Testis (tissue), 2 donors: ENCODE measurements at regions not wholly inside any gene's neighbourhood (a gene's known extent, or its start where the extent isn't known, plus 50 kb on each side); places are given as distances from the start of the nearest gene placed in this dataset.
"Not testable (repeated sequence)": the region's sequence is repeated elsewhere in the genome, so short reads cannot be mapped to it uniquely, and the experiment has no call there.

ENCODE experiments used
- DNase-seq: peaks from one replicate; pipeline ENCODE4 v3.0.0-alpha.2; 2019
- H3K27ac ChIP-seq, 2 donors: fragments of 200-600 bp; sonication (generic); one replicate each; pipeline ENCODE4 v1.5.1; 2019
- H3K27me3 ChIP-seq: fragments of 200-600 bp; sonication (generic); one replicate; pipeline ENCODE4 v1.5.1; 2019
- H3K36me3 ChIP-seq: fragments of 200-600 bp; sonication (generic); one replicate; pipeline ENCODE4 v1.5.1; 2017; ENCODE audit warnings: low read depth; ENCODE audit errors: missing control alignments
- H3K4me1 ChIP-seq: fragments of 200-600 bp; sonication (generic); one replicate; pipeline ENCODE4 v1.5.1; 2019
- H3K4me3 ChIP-seq, 2 donors: fragments of 200-600 bp; sonication (generic); one replicate each; pipeline ENCODE4 v1.5.1; 2017 to 2019
- H3K9me3 ChIP-seq: fragments of 200-600 bp; sonication (generic); one replicate; pipeline ENCODE4 v1.5.1; 2017
- POLR2A ChIP-seq: fragments of 450-650 bp; IDR thresholded peaks from one replicate; pipeline ENCODE4 v1.6.1; 2017; ENCODE audit warnings: antibody characterized with exemption, mild to moderate bottlenecking, moderate library complexity
- WGBS, 2 donors: methylation state at CpG; one replicate each; pipeline ENCODE4 v1.1.5; 2018; 5-methylcytosine and 5-hydroxymethylcytosine counted together
- intact Hi-C: fragments of 100-400 bp; cut with DNase I; formaldehyde crosslinking; loops from one replicate; pipeline ENCODE4 v1.15.1; 2023; ENCODE audit warnings: low total_unique reads
- TF ChIP-seq, protein P1 (sequence below), 3 experiments: fragments of 450-650 bp in 2 of 3; fragments of 200-600 bp in 1 of 3; sonication (generic) in 1 of 3; IDR thresholded peaks; one replicate each; pipeline ENCODE4 v1.5.1; 2016 to 2019; ENCODE audit warnings: antibody characterized with exemption in 3 of 3, mild to moderate bottlenecking in 2 of 3, moderate library complexity in 1 of 3

DNA sequence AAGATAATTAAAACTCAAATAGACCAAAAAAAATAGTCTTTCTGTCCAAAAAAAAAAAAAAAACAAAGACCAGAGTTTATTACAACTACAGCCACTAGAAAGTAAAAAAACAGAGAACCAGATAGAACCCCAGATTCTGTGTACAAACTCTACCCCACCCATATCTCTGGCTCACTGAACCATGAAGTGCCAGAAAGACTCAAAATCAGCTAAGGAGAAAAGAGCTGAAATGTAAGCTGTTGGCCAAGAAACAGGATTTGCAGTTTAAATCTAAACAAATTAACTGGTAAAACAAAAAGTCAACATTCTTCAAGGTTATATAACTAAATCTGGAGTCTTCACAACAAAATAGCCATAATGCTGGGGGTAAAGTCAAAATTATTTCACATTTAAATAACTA lies 278.9 kb downstream of the SEC16B start:
- intact Hi-C loops, result no loop called here
- TF ChIP-seq POLR2A, result no peak
- TF ChIP-seq, protein P1, sequence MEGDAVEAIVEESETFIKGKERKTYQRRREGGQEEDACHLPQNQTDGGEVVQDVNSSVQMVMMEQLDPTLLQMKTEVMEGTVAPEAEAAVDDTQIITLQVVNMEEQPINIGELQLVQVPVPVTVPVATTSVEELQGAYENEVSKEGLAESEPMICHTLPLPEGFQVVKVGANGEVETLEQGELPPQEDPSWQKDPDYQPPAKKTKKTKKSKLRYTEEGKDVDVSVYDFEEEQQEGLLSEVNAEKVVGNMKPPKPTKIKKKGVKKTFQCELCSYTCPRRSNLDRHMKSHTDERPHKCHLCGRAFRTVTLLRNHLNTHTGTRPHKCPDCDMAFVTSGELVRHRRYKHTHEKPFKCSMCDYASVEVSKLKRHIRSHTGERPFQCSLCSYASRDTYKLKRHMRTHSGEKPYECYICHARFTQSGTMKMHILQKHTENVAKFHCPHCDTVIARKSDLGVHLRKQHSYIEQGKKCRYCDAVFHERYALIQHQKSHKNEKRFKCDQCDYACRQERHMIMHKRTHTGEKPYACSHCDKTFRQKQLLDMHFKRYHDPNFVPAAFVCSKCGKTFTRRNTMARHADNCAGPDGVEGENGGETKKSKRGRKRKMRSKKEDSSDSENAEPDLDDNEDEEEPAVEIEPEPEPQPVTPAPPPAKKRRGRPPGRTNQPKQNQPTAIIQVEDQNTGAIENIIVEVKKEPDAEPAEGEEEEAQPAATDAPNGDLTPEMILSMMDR (IDR thresholded peaks at IDR 0.05), result no peak
- no peaks in the 10 kb centered on the region for H3K36me3 ChIP-seq

DNA sequence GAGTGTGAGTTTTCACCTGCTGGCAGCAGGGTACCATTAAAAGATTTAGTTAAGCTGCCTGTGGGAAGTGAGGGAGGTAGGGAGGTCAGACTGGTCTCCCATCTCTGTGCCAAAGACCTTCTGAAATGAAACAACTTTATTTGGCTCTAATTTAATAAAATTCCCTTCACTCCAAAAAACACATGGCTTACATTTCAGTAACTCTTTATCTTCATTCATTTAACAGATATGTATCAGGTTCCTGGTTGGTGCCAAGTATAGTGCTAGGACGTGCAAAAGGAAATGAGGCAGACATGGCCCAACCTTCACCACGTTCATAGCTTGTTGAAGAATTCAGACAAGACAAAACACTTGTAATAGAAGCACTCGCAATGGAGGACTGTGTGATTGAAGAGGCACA lies 282.3 kb downstream of the SEC16B start:
- no peak overlapping the region for H3K27ac ChIP-seq

More for the DNA sequence above, 278.9 kb downstream of the SEC16B start:
- no peak overlapping the region for H3K4me3 ChIP-seq
- DNase-seq, result no peak
- no peaks in the 10 kb centered on the region for H3K4me1 ChIP-seq
- no peaks in the 10 kb centered on the region for H3K9me3 ChIP-seq
- no peaks in the 10 kb centered on the region for H3K27me3 ChIP-seq
- H3K27ac ChIP-seq, result no peak overlapping the region

DNA sequence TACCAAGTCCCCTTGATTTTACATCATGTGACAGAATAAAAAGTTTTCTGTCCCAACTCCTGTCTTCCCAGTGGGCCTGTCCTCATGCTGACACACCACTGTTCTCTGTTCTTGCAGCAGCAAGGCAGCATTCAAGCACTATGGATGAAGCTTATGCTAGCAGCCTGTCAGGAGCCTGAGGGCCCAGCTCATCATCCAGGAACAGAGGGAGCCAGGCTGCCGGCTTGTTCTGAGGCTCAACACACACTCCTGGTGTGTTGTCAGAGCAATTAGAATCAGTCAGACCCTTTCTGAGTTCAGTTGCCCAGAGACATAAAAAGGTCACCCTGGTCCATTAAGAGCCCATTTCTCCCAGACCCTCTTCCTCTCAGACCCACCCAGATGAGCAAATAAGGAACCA lies 282.9 kb downstream of the SEC16B start:
- no peaks in the 10 kb centered on the region for H3K36me3 ChIP-seq
- no peaks in the 10 kb centered on the region for H3K9me3 ChIP-seq
- H3K4me3 ChIP-seq, result no peak overlapping the region
- no peaks in the 10 kb centered on the region for H3K4me1 ChIP-seq
- 60 to 67% methylated on average over 1 of the region's 1 CpG for WGBS, 2 donors
- intact Hi-C loops, result no loop called here
- H3K27me3 ChIP-seq, result no peaks in the 10 kb centered on the region
- TF ChIP-seq, protein P1 (IDR thresholded peaks at IDR 0.05), result no peak
- no peak for TF ChIP-seq POLR2A
- no peak overlapping the region for H3K27ac ChIP-seq
- DNase-seq, result no peak

More for the DNA sequence above, 282.3 kb downstream of the SEC16B start:
- WGBS, 2 donors, result 74 to 82% methylated on average over 3 of the region's 3 CpGs
- no peaks in the 10 kb centered on the region for H3K9me3 ChIP-seq
- no peaks in the 10 kb centered on the region for H3K27me3 ChIP-seq
- H3K4me1 ChIP-seq, result no peaks in the 10 kb centered on the region
- TF ChIP-seq, protein P1 (IDR thresholded peaks at IDR 0.05), result no peak
- no peak for TF ChIP-seq POLR2A
- no peaks in the 10 kb centered on the region for H3K36me3 ChIP-seq
- no peak for DNase-seq
- no peak overlapping the region for H3K4me3 ChIP-seq
- intact Hi-C loops, result no loop called here

DNA sequence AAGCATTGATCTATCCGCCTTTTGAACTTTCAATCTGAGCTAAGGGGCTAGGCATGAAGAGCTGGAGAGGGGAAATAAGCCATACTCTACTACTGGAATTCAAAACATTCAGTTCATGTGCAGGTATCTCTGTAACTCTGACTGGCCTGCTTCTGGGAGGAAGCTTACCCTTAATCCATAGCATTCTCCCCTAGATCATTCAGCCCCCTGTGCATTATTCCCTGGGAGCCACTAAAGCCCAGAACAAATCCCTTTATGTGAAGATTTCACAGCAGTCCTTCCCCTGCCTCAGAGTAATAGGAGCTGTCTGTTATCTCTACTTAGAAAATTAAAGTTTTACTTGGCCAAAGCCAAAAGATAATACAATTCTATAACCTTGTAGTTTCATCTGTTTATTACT lies 300.7 kb downstream of the SEC16B start:
- DNase-seq, result no peak
- no peaks in the 10 kb centered on the region for H3K4me1 ChIP-seq
- no peak for TF ChIP-seq POLR2A
- TF ChIP-seq, protein P1 (IDR thresholded peaks at IDR 0.05), result no peak
- no peak overlapping the region for H3K27ac ChIP-seq
- no peaks in the 10 kb centered on the region for H3K27me3 ChIP-seq
- H3K4me3 ChIP-seq, result no peak overlapping the region
- H3K36me3 ChIP-seq, result no peaks in the 10 kb centered on the region
- no peaks in the 10 kb centered on the region for H3K9me3 ChIP-seq
- intact Hi-C loops, result no loop called here
- 83 to 92% methylated on average over 1 of the region's 1 CpG for WGBS, 2 donors

DNA sequence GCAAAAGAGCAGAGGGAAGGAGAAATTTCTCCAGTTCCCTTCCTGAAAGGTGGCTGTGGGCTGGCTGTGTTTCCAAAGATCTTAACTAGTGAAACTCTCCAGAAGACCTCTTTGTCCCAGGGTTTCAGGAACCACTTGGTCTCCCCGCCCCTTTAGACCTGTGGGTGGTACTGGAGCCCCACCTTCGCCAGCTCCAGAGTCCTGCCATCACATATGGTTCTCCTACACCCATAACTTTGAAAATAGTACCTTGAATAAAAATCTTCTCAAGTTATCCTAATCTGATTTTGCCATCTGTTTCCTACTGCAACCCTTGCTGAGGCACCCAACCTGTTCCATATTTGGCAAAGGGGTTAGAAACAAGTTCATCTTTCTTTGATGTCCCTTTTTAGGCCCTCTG lies 303.9 kb downstream of the SEC16B start:
- TF ChIP-seq POLR2A, result no peak
- TF ChIP-seq, protein P1 (IDR thresholded peaks at IDR 0.05), result no peak
- no peaks in the 10 kb centered on the region for H3K27me3 ChIP-seq
- WGBS, 2 donors, result 88 to 90% methylated on average over 2 of the region's 2 CpGs
- no peaks in the 10 kb centered on the region for H3K36me3 ChIP-seq
- no peak overlapping the region for H3K27ac ChIP-seq
- intact Hi-C loops, result no loop called here
- H3K9me3 ChIP-seq, result no peaks in the 10 kb centered on the region
- no peak overlapping the region for H3K4me3 ChIP-seq
- no peaks in the 10 kb centered on the region for H3K4me1 ChIP-seq
- DNase-seq, result no peak

DNA sequence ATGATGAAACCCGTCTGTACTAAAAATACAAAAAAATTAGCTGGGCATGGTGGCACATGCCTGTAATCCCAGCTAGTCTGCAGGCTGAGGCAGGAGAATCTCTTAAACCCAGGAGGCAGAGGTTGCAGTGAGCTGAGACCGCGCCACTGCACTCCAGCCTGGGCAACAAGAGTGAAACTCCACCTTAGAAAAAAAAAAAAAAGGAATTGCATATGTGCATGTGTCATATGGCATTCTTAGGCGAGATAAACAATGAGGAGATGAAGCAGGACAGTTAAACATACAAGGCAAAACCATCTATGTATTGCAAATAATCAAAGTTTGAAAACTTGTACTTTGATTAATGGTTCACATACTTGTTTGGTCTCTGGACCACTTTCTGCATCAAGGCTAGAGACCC lies 305.1 kb downstream of the SEC16B start:
- H3K4me3 ChIP-seq, H3K27ac ChIP-seq, H3K9me3 ChIP-seq, intact Hi-C loops, DNase-seq, H3K4me1 ChIP-seq, H3K27me3 ChIP-seq, H3K36me3 ChIP-seq: not testable (repeated sequence)
- WGBS, 2 donors, result 83 to 96% methylated on average over 4 of the region's 4 CpGs
